Hematopoietic multipotent progenitor cell treated with erythropoietin and hydrocortisone succinate and interleukin-3 and kit ligand, for 8 days (in vitro differentiated cells): ENCODE measurements at regions not wholly inside any gene's neighbourhood (a gene's known extent, or its start where the extent isn't known, plus 50 kb on each side); places are given as distances from the start of the nearest gene placed in this dataset.

Experiments used
- DNase-seq: peaks from one replicate; pipeline ENCODE4 v3.0.0-alpha.2; 2015

DNA sequence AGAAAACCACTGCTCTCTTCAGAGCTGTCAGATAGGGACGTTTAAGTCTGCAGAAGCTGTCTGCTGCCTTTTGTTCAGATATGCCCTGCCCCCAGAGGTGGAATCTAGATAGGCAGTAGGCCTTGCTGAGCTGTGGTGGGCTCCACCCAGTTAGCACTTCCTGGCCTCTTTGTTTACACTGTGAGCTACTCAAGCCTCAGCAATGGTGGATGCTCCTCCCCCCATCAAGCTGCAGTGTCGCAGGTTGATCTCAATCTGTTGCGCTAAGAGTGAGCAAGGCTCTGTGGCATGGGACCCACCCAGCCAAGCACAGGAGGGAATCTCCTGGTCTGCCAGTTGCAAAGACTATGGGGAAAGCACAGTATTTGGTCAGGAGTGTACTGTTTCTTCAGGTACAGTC lies 59.2 kb upstream of the ZNF641 start:
- DNase-seq: peak; percentile 88

GRCh38 chr12:48413388-48413787 lies 59.0 kb upstream of the ANP32D start:
- DNase-seq: no peak

GRCh38 chr12:48414021-48414420 lies 58.3 kb upstream of the ANP32D start:
- no peak for DNase-seq

GRCh38 chr12:48419116-48419935 lies 53.0 kb upstream of the ANP32D start:
- DNase-seq: no peak

- DNase-seq: no peak
These were observed 52.2 kb upstream of the ANP32D start for GRCh38 chr12:48420039-48420775.

DNA sequence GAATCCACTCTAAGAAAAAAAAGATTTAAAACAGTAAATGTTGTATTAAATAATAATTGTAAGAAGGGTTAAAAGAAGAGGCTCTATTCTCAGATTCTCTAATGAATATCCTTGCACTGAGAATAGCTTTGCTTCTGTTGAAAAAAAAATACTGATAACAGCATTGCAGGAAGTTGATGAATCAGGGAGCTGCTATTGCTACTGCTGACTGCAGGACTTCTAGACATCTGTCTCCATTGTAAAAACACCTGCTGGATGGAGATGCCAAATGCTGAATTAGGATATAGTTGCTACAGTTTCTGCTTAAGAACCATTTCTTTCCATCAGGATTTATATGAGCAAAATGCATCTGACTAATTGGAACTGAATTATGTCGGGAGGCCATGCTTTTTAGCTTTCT lies 50.3 kb upstream of the ANP32D start:
- DNase-seq: no peak
